NCI-H748 (cell line): ENCODE measurements at regions not wholly inside any gene's neighbourhood (a gene's known extent, or its start where the extent isn't known, plus 50 kb on each side); places are given as distances from the start of the nearest gene placed in this dataset.
"Not testable (repeated sequence)": the region's sequence is repeated elsewhere in the genome, so short reads cannot be mapped to it uniquely, and the experiment has no call there.

Experiments
- DNase-seq: peaks from one replicate; lab custom pipeline; 2025; ENCODE audit not compliant: unreplicated experiment; lab: John Stamatoyannopoulos, UW

GRCh38 chrX:25442499-25442898 is 426.7 kb upstream of the ARX start:
- peak; percentile 51 for DNase-seq

- DNase-seq, result no peak
Observed at GRCh38 chrX:25433307-25433706, 417.5 kb upstream of the ARX start.

- DNase-seq, result no peak
Observed at GRCh38 chrX:25432396-25432795, 416.6 kb upstream of the ARX start.

- peak; percentile 8 for DNase-seq
Observed at GRCh38 chrX:25427873-25428555, 412.2 kb upstream of the ARX start.

- DNase-seq, result not testable (repeated sequence)
Observed at GRCh38 chrX:25404163-25404562, 388.4 kb upstream of the ARX start.

GRCh38 chrX:25389266-25389665 is 373.5 kb upstream of the ARX start:
- no peak for DNase-seq

- DNase-seq, result peak; percentile 19
Observed at GRCh38 chrX:25383196-25383595, 367.4 kb upstream of the ARX start.

- DNase-seq, result no peak
Observed at GRCh38 chrX:25356456-25356855, 340.7 kb upstream of the ARX start.

- DNase-seq, result peak; percentile 84
Observed at GRCh38 chrX:25344161-25344936, 328.6 kb upstream of the ARX start.

- DNase-seq, result peak; percentile 5
Observed at GRCh38 chrX:25343060-25343459, 327.3 kb upstream of the ARX start.

GRCh38 chrX:25337841-25338240 is 322.1 kb upstream of the ARX start:
- DNase-seq, result no peak

GRCh38 chrX:25300994-25301393 is 285.2 kb upstream of the ARX start:
- no peak for DNase-seq

- no peak for DNase-seq
Observed at GRCh38 chrX:25296850-25297249, 281.1 kb upstream of the ARX start.

- no peak for DNase-seq
Observed at GRCh38 chrX:25295466-25295865, 279.7 kb upstream of the ARX start.

- no peak for DNase-seq
Observed at GRCh38 chrX:25290132-25290531, 274.4 kb upstream of the ARX start.

- no peak for DNase-seq
Observed at GRCh38 chrX:25288676-25289075, 272.9 kb upstream of the ARX start.

- DNase-seq, result no peak
Observed at GRCh38 chrX:25287521-25287920, 271.8 kb upstream of the ARX start.

- no peak for DNase-seq
Observed at GRCh38 chrX:25285598-25285997, 269.8 kb upstream of the ARX start.

- no peak for DNase-seq
Observed at GRCh38 chrX:25279510-25279909, 263.7 kb upstream of the ARX start.

- no peak for DNase-seq
Observed at GRCh38 chrX:25278341-25278740, 262.6 kb upstream of the ARX start.

- DNase-seq, result peak; percentile 7
Observed at GRCh38 chrX:25277574-25277973, 261.8 kb upstream of the ARX start.

GRCh38 chrX:25275159-25275558 is 259.4 kb upstream of the ARX start:
- DNase-seq, result peak; percentile 1

GRCh38 chrX:25241461-25241860 is 225.7 kb upstream of the ARX start:
- no peak for DNase-seq
